ENCODE measurements at regions not wholly inside any gene's neighbourhood (a gene's known extent, or its start where the extent isn't known, plus 50 kb on each side); places are given as distances from the start of the nearest gene placed in this dataset.

DNA sequence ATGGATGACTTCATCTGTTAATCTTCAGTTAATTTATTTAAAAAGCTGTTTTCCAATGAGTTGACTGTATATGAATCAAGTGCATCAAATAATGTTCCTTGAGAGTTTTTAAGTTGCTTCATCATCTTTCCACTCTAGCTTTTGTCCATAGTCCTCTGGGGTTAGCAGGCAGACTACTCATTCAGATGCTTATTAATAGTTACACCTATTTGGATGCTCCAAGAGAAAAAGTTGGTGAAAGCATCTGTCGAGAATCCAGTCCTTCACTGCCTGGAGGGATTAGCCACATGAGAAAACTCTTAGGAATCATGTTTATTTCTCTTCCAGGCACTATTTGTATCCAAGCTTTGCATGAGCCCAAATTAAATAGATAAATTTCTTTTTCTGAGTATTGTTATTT, 70.2 kb downstream of the DACT1 start:
- TF ChIP-seq, protein P1, sequence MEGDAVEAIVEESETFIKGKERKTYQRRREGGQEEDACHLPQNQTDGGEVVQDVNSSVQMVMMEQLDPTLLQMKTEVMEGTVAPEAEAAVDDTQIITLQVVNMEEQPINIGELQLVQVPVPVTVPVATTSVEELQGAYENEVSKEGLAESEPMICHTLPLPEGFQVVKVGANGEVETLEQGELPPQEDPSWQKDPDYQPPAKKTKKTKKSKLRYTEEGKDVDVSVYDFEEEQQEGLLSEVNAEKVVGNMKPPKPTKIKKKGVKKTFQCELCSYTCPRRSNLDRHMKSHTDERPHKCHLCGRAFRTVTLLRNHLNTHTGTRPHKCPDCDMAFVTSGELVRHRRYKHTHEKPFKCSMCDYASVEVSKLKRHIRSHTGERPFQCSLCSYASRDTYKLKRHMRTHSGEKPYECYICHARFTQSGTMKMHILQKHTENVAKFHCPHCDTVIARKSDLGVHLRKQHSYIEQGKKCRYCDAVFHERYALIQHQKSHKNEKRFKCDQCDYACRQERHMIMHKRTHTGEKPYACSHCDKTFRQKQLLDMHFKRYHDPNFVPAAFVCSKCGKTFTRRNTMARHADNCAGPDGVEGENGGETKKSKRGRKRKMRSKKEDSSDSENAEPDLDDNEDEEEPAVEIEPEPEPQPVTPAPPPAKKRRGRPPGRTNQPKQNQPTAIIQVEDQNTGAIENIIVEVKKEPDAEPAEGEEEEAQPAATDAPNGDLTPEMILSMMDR (IDR thresholded peaks at IDR 0.05): no peak
- TF ChIP-seq ESRRA (CRISPR knock-in tag; IDR thresholded peaks at IDR 0.05; ENCODE audit: borderline replicate concordance): no peak
- TF ChIP-seq, protein P2, sequence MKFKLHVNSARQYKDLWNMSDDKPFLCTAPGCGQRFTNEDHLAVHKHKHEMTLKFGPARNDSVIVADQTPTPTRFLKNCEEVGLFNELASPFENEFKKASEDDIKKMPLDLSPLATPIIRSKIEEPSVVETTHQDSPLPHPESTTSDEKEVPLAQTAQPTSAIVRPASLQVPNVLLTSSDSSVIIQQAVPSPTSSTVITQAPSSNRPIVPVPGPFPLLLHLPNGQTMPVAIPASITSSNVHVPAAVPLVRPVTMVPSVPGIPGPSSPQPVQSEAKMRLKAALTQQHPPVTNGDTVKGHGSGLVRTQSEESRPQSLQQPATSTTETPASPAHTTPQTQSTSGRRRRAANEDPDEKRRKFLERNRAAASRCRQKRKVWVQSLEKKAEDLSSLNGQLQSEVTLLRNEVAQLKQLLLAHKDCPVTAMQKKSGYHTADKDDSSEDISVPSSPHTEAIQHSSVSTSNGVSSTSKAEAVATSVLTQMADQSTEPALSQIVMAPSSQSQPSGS (CRISPR knock-in tag; IDR thresholded peaks at IDR 0.05; ENCODE audit: borderline replicate concordance, low read depth): no peak
- TF ChIP-seq ZNF423 (CRISPR knock-in tag; IDR thresholded peaks at IDR 0.05): no peak
- TF ChIP-seq, protein P3, sequence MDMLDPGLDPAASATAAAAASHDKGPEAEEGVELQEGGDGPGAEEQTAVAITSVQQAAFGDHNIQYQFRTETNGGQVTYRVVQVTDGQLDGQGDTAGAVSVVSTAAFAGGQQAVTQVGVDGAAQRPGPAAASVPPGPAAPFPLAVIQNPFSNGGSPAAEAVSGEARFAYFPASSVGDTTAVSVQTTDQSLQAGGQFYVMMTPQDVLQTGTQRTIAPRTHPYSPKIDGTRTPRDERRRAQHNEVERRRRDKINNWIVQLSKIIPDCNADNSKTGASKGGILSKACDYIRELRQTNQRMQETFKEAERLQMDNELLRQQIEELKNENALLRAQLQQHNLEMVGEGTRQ (CRISPR knock-in tag; IDR thresholded peaks at IDR 0.05): no peak
- TF ChIP-seq SP1 (CRISPR knock-in tag; conservative IDR thresholded peaks at IDR 0.05): no peak
- no peak for TF ChIP-seq GRHL2 (CRISPR knock-in tag; IDR thresholded peaks at IDR 0.05; ENCODE audit: insufficient replicate concordance, severe bottlenecking)
- TF ChIP-seq FOXJ3 (CRISPR knock-in tag; IDR thresholded peaks at IDR 0.05; ENCODE audit: borderline replicate concordance): no peak
- TF ChIP-seq FOXK1 (CRISPR knock-in tag; IDR thresholded peaks at IDR 0.05): no peak
- TF ChIP-seq, protein P4, sequence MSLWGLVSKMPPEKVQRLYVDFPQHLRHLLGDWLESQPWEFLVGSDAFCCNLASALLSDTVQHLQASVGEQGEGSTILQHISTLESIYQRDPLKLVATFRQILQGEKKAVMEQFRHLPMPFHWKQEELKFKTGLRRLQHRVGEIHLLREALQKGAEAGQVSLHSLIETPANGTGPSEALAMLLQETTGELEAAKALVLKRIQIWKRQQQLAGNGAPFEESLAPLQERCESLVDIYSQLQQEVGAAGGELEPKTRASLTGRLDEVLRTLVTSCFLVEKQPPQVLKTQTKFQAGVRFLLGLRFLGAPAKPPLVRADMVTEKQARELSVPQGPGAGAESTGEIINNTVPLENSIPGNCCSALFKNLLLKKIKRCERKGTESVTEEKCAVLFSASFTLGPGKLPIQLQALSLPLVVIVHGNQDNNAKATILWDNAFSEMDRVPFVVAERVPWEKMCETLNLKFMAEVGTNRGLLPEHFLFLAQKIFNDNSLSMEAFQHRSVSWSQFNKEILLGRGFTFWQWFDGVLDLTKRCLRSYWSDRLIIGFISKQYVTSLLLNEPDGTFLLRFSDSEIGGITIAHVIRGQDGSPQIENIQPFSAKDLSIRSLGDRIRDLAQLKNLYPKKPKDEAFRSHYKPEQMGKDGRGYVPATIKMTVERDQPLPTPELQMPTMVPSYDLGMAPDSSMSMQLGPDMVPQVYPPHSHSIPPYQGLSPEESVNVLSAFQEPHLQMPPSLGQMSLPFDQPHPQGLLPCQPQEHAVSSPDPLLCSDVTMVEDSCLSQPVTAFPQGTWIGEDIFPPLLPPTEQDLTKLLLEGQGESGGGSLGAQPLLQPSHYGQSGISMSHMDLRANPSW (CRISPR knock-in tag; conservative IDR thresholded peaks at IDR 0.05; ENCODE audit: low read depth): no peak
- TF ChIP-seq ATF1 (CRISPR knock-in tag; IDR thresholded peaks at IDR 0.05): no peak
- no peak for TF ChIP-seq CREM (CRISPR knock-in tag; IDR thresholded peaks at IDR 0.05)
- TF ChIP-seq, protein P5, sequence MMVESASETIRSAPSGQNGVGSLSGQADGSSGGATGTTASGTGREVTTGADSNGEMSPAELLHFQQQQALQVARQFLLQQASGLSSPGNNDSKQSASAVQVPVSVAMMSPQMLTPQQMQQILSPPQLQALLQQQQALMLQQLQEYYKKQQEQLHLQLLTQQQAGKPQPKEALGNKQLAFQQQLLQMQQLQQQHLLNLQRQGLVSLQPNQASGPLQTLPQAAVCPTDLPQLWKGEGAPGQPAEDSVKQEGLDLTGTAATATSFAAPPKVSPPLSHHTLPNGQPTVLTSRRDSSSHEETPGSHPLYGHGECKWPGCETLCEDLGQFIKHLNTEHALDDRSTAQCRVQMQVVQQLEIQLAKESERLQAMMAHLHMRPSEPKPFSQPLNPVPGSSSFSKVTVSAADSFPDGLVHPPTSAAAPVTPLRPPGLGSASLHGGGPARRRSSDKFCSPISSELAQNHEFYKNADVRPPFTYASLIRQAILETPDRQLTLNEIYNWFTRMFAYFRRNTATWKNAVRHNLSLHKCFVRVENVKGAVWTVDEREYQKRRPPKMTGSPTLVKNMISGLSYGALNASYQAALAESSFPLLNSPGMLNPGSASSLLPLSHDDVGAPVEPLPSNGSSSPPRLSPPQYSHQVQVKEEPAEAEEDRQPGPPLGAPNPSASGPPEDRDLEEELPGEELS (CRISPR knock-in tag; IDR thresholded peaks at IDR 0.05): no peak
